Choroid plexus epithelial cell (primary cell): ENCODE measurements at regions not wholly inside any gene's neighbourhood (a gene's known extent, or its start where the extent isn't known, plus 50 kb on each side); places are given as distances from the start of the nearest gene placed in this dataset.

Source experiments
- DNase-seq: peaks from one replicate; pipeline ENCODE4 v3.0.0-alpha.2; 2010; ENCODE audit warnings: low read depth
- H3K4me3 ChIP-seq: 2 replicates; pipeline ENCODE4 v1.5.1; 2011; ENCODE audit warnings: low read depth, mild to moderate bottlenecking, control low read depth, low read length, moderate library complexity
- TF ChIP-seq, protein P1 (sequence below): conservative IDR thresholded peaks from 2 replicates; pipeline ENCODE4 v1.5.1; 2011; ENCODE audit warnings: low read depth, mild to moderate bottlenecking, control low read depth, inconsistent platforms, low read length, moderate library complexity

DNA sequence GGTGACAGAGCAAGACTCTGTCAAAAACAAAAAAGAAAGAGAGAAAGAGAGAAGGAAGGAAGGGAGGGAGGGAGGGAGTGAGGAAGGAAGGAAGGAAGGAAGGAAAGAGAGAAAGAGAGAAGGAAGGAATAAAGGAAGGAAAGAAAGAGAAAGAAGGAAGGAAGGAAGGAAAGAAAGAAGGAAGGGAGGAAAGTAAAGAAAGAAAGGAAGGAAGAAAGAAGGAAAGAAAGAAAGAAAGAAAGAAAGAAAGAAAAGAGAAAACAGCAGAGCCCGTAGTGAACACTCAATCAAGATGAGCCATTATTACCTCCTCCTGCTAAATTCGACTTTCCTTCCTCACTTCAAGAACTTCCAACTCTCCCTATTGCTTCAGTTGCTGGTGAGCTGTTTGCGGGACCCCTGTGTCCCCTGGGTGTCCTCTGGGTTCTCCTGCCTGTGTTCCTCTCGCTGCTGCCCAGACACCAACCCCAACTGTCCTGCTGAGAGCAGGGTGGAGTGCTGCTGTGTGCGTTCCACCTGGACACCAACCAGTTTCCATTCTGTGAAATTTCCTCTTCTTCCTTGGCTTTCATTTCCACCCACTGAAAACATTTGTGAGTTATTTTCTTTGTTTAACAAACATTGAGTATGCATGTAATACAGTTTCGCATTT, 266.4 kb downstream of the FAM43A start:
- H3K4me3 ChIP-seq: no peak overlapping the region
- no peak for DNase-seq
- TF ChIP-seq, protein P1, sequence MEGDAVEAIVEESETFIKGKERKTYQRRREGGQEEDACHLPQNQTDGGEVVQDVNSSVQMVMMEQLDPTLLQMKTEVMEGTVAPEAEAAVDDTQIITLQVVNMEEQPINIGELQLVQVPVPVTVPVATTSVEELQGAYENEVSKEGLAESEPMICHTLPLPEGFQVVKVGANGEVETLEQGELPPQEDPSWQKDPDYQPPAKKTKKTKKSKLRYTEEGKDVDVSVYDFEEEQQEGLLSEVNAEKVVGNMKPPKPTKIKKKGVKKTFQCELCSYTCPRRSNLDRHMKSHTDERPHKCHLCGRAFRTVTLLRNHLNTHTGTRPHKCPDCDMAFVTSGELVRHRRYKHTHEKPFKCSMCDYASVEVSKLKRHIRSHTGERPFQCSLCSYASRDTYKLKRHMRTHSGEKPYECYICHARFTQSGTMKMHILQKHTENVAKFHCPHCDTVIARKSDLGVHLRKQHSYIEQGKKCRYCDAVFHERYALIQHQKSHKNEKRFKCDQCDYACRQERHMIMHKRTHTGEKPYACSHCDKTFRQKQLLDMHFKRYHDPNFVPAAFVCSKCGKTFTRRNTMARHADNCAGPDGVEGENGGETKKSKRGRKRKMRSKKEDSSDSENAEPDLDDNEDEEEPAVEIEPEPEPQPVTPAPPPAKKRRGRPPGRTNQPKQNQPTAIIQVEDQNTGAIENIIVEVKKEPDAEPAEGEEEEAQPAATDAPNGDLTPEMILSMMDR: no peak

DNA sequence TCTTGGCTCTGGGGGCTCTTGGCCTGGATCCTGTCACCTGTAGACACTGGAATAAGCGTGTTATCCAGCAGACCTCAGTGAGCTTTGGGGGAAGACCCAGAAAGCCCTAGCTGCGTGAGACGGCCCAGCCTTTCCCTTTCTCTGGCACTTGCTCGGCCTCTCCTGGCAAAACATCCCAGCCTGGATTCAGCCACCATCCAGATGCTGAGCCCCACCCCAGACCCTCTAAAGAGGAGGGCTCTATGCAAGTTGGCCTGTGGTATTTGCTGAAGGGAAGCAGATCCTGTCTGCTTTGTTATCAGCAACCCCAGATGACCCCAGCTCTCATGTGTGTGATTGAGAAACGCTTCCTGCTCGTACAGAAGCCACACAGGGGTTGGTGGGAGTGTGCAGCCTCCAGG, 267.2 kb downstream of the FAM43A start:
- TF ChIP-seq, protein P1: no peak
- H3K4me3 ChIP-seq: no peak overlapping the region
- no peak for DNase-seq

DNA sequence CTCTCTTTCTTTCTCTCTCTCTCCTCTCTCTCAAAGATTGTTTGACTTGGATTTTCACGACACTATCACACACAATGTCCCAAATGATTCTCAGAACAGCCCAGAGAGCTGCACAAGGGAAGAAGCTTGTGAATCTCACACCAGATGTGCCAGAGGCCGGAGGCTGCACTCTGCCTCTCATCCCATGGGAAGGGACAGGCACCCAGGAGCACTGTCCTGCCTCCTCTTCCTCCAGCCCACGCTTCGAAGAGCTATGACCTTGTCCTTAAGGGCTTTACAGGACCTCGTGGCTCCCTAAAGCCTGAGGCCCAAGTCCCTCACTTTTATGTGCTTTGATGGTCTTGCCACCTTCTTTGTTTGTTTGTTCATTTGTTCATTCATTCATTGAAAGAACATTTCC, 267.6 kb downstream of the FAM43A start:
- no peak for DNase-seq
- TF ChIP-seq, protein P1: no peak
- H3K4me3 ChIP-seq: no peak overlapping the region

DNA sequence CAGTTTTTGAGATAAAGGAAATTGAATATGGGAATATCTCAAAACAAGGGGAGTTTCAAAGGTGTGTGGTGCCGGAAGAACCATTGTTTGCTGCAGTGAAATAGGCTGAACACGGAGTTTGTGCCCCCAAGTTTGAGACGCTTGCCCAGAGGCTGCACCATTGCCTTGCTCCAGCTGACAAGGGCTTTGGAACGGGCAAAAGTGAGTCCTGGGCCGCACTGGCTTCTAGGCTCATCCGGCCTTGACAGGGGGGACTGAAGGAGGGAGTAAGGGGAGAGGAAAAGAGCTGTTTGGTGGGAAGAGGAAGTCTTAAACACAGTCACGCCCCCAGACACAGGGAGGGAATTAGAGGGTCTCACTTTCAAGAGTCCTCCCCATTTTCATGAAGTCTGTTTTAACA, 269.9 kb downstream of the FAM43A start:
- TF ChIP-seq, protein P1: no peak
- no peak for DNase-seq
- H3K4me3 ChIP-seq: no peak overlapping the region

DNA sequence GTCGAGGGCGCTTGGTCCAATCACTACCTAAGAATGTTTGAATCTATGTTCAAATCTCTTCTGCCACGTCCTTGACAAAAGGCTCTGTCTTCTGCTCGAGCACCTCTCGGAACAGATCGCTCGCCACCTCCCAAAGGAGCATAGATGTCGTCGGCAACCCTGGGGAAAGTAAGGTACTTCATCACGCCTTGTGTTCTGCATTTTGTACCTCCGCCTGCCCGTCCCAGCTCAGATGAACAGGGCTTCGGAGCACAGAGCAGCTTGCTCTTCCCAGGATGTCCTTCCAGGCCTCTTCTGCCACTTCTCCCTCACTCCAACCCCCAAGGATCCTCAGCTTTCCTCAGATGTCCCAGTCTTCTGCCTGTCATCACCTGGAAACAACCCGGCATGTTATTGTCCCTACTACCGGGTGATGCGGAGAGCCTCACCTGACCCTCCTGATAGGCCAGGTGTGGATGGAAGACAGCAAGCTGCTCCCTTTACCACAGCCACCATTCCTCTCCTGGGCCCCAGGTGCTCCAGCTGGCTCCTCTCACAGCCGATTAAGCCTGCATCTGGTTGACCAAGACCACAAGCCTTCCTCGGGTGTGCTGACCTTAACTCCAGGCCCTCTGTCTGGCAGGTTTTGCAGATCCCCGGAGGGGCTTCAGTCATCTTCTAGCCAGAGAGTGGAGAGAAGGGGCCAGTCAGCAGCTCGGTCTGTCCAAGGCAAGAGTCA, 270.5 kb downstream of the FAM43A start:
- H3K4me3 ChIP-seq: no peak overlapping the region
- TF ChIP-seq, protein P1: no peak
- DNase-seq: no peak

DNA sequence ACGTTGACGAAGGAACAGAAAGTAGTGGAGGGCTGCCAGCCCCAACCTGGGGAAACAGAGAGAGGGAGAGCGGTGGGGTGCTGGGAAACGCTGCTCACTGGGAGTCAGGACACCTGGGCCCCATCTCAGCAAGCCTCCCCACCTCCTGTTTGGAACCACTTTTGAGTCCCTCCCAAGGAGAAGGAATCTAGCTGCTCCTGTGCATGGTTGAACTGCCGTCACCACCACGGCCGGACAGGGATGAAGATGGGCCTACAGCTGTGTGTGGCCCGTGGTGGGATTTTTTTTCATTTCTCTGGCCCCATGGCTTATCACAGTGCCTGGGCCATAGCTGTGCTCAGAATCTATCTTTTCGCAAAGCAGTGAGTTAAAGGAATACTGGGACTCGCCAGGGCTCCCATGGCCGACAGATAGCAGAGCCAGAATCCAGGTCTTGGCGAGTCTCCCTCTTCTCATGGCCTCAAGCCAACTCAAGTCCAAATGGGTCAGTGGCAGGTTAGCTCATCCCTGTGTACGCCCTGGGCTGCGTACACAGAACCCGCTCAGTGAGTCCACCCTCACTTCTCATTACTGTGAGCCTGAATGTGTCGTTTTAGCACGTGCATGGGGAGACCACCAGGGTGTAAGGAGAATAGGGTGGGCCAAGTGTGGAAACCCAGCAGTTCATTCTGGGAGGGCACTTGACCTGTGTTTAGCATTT, 271.2 kb downstream of the FAM43A start:
- DNase-seq: no peak
- TF ChIP-seq, protein P1: no peak
- H3K4me3 ChIP-seq: no peak overlapping the region
